ENCODE measurements at regions not wholly inside any gene's neighbourhood (a gene's known extent, or its start where the extent isn't known, plus 50 kb on each side); places are given as distances from the start of the nearest gene placed in this dataset.

GRCh38 chr10:107728807-107729206, 564.3 kb upstream of the SORCS1 start:
- no peak for DNase-seq
- no peak for TF ChIP-seq CTCF (IDR thresholded peaks at IDR 0.05; ENCODE audit: low read depth, low read length)
- Histone ChIP-seq H3K4me3 (ENCODE audit: low read depth, low read length) (no peak overlapping the region), H3K4me1 (no peaks in the 10 kb centered on the region; the same call in 1 of the 2 replicates), H3K9me3 (no peaks in the 10 kb centered on the region), H3K27me3 (no peaks in the 10 kb centered on the region), H3K36me3 (no peaks in the 10 kb centered on the region)

DNA sequence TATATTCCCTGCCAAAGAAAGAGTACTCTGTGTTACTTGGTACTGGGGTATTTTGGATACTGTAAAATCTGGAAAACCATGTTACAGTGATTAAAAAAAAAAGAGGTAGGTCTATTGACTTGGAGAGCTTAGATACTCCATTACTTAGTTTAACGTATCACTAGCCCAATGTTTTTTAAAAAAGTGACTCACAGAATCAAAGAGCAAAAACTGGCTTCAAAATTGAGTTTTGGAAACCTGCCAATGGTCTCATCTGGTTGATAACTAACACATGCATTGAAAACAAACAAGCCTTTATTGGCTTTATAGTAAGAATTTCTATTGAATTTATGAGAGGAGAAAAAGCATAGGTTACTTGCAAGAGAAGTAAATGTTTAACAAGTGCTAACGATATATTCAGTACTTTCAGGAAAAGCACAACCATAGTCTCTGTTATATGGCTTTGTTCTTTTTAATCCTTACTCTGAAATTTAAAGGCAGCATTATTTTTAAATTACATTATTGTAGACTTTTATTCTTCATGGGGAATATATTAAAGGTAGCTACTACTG, 563.3 kb upstream of the SORCS1 start:
- H3K4me3 ChIP-seq (ENCODE audit: low read depth, low read length), result no peak overlapping the region
- H3K4me1 ChIP-seq, result no peaks in the 10 kb centered on the region; the same call in 1 of the 2 replicates
- no peak for TF ChIP-seq CTCF (IDR thresholded peaks at IDR 0.05; ENCODE audit: low read depth, low read length)
- H3K27me3 ChIP-seq, result no peaks in the 10 kb centered on the region
- H3K36me3 ChIP-seq, result no peaks in the 10 kb centered on the region
- H3K9me3 ChIP-seq, result no peaks in the 10 kb centered on the region
- peak; percentile 14 for DNase-seq

- no peak for TF ChIP-seq CTCF (IDR thresholded peaks at IDR 0.05; ENCODE audit: low read depth, low read length)
- Histone ChIP-seq H3K4me1 (no peaks in the 10 kb centered on the region), H3K9me3 (no peaks in the 10 kb centered on the region), H3K27me3 (no peaks in the 10 kb centered on the region), H3K4me3 (ENCODE audit: low read depth, low read length) (no peak overlapping the region), H3K36me3 (no peaks in the 10 kb centered on the region)
- DNase-seq, result no peak
These were observed 554.4 kb upstream of the SORCS1 start for GRCh38 chr10:107718864-107719263.

DNA sequence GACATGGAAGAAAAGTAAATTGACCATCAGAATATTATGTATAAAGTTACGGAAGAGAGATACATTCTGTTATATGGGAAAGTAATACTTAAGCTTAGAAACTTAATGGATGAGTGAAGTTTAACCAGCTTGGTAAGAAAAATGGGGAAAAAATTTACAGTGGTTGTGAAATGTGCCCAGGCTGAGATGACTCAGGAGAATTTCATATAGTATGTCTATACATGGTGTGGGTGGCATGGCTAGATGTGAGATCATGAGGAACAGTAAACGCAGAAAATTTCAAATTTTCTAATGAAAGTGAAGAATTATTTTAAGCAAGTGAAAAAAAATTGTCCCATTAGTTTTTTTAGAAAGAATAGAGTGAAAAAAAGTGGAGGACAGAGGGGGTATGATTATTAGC, 552.5 kb upstream of the SORCS1 start:
- H3K9me3 ChIP-seq, result no peaks in the 10 kb centered on the region

DNA sequence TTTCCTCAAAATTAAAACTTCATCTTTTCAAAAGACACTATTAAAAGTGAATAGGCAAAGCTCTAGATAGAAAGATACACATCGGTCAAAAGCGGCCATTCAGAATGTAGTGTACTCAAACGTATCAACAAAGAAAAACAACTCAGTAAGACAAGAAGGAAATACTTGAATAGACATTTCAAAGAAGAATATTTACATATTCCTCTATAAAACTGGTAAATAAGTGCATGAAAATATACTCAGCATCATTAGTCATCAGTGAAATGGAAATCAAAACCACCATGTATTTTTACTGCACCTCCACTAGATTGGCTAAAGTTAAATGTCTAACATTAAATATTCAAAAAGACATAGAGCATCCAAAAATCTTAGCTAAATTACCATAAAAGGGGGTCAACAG, 551.1 kb upstream of the SORCS1 start:
- Histone ChIP-seq H3K36me3 (no peaks in the 10 kb centered on the region), H3K27me3 (no peaks in the 10 kb centered on the region), H3K4me1 (no peaks in the 10 kb centered on the region), H3K4me3 (ENCODE audit: low read depth, low read length) (no peak overlapping the region), H3K9me3 (no peaks in the 10 kb centered on the region)
- no peak for DNase-seq
- TF ChIP-seq CTCF (IDR thresholded peaks at IDR 0.05; ENCODE audit: low read depth, low read length), result no peak

More for the DNA sequence above, 552.5 kb upstream of the SORCS1 start:
- no peak for DNase-seq
- no peaks in the 10 kb centered on the region for H3K27me3 ChIP-seq
- no peaks in the 10 kb centered on the region for H3K36me3 ChIP-seq
- TF ChIP-seq CTCF (IDR thresholded peaks at IDR 0.05; ENCODE audit: low read depth, low read length), result no peak
- no peaks in the 10 kb centered on the region for H3K4me1 ChIP-seq
- H3K4me3 ChIP-seq (ENCODE audit: low read depth, low read length), result no peak overlapping the region

DNA sequence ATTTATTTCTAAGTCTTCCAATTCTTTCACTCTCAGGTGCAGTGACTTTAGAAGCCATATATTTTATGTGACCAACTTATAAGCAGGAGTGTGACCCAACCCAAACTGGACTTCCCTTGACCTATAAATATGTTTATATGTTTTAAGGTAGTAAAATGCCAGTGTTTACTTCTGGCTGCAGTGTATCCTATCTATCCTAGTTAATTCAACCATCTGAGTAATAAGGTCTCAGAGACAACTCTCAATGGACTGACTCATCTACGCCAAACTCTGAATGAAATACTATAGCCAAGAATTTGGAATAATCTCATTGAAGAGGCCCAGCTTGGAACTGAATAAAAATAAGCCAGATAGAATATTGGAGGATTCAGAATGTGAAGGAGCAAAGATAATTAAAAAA, 544.5 kb upstream of the SORCS1 start:
- Histone ChIP-seq H3K4me3 (ENCODE audit: low read depth, low read length) (no peak overlapping the region), H3K27me3 (no peaks in the 10 kb centered on the region), H3K36me3 (no peaks in the 10 kb centered on the region), H3K9me3 (no peaks in the 10 kb centered on the region), H3K4me1 (no peaks in the 10 kb centered on the region)
- DNase-seq, result no peak
- TF ChIP-seq CTCF (IDR thresholded peaks at IDR 0.05; ENCODE audit: low read depth, low read length), result no peak
